SU-DHL-6 (cell line): ENCODE measurements at regions not wholly inside any gene's neighbourhood (a gene's known extent, or its start where the extent isn't known, plus 50 kb on each side); places are given as distances from the start of the nearest gene placed in this dataset.

Source experiments
- CTCF ChIP-seq: fragments of 200-600 bp; sonication (generic); IDR thresholded peaks from one replicate; pipeline ENCODE4 v1.5.1; 2017; ENCODE audit warnings: antibody characterized with exemption, mild to moderate bottlenecking, low read length, moderate library complexity; ENCODE audit not compliant: insufficient read depth, poor library complexity, severe bottlenecking
- EZH2phosphoT487 ChIP-seq: fragments of 200-600 bp; sonication (generic), shearing (Covaris generic); conservative IDR thresholded peaks from 2 replicates; pipeline ENCODE4 v1.6.1; 2018; ENCODE audit warnings: mild to moderate bottlenecking, antibody characterized with exemption, low read length, moderate library complexity, mixed read lengths

GRCh38 chr11:37511425-37511933, 913.4 kb upstream of the RAG2 start:
- TF ChIP-seq CTCF (no peak), EZH2phosphoT487 (no peak)
